Neural progenitor cell (in vitro differentiated cells): ENCODE measurements at regions not wholly inside any gene's neighbourhood (a gene's known extent, or its start where the extent isn't known, plus 50 kb on each side); places are given as distances from the start of the nearest gene placed in this dataset.

Experiments used
- CTCF ChIP-seq: fragments of 200-600 bp; sonication (generic); IDR thresholded peaks from 2 replicates; pipeline ENCODE4 v1.5.1; 2017; ENCODE audit warnings: antibody characterized with exemption, mild to moderate bottlenecking
- EZH2 ChIP-seq: fragments of 200-600 bp; sonication (generic); IDR thresholded peaks from 2 replicates; pipeline ENCODE4 v1.6.1; 2017; ENCODE audit warnings: antibody characterized with exemption, mild to moderate bottlenecking, moderate library complexity

- TF ChIP-seq EZH2 (no peak), CTCF (no peak)
Observed at GRCh38 chr10:131728286-131729228, 172.3 kb upstream of the PPP2R2D start.
